Testis (tissue), 2 donors: ENCODE measurements at regions not wholly inside any gene's neighbourhood (a gene's known extent, or its start where the extent isn't known, plus 50 kb on each side); places are given as distances from the start of the nearest gene placed in this dataset.

Experiments
- DNase-seq: peaks from one replicate; pipeline ENCODE4 v3.0.0-alpha.2; 2019
- H3K27ac ChIP-seq, 2 donors: fragments of 200-600 bp; sonication (generic); one replicate each; pipeline ENCODE4 v1.5.1; 2019
- H3K27me3 ChIP-seq: fragments of 200-600 bp; sonication (generic); one replicate; pipeline ENCODE4 v1.5.1; 2019
- H3K36me3 ChIP-seq: fragments of 200-600 bp; sonication (generic); one replicate; pipeline ENCODE4 v1.5.1; 2017; ENCODE audit warnings: low read depth; ENCODE audit errors: missing control alignments
- H3K4me1 ChIP-seq: fragments of 200-600 bp; sonication (generic); one replicate; pipeline ENCODE4 v1.5.1; 2019
- H3K4me3 ChIP-seq, 2 donors: fragments of 200-600 bp; sonication (generic); one replicate each; pipeline ENCODE4 v1.5.1; 2017 to 2019
- H3K9me3 ChIP-seq: fragments of 200-600 bp; sonication (generic); one replicate; pipeline ENCODE4 v1.5.1; 2017
- POLR2A ChIP-seq: fragments of 450-650 bp; IDR thresholded peaks from one replicate; pipeline ENCODE4 v1.6.1; 2017; ENCODE audit warnings: antibody characterized with exemption, mild to moderate bottlenecking, moderate library complexity
- WGBS, 2 donors: methylation state at CpG; one replicate each; pipeline ENCODE4 v1.1.5; 2018; 5-methylcytosine and 5-hydroxymethylcytosine counted together
- intact Hi-C: fragments of 100-400 bp; cut with DNase I; formaldehyde crosslinking; loops from one replicate; pipeline ENCODE4 v1.15.1; 2023; ENCODE audit warnings: low total_unique reads
- TF ChIP-seq, protein P1 (sequence below), 3 experiments: fragments of 450-650 bp in 2 of 3; fragments of 200-600 bp in 1 of 3; sonication (generic) in 1 of 3; IDR thresholded peaks; one replicate each; pipeline ENCODE4 v1.5.1; 2016 to 2019; ENCODE audit warnings: antibody characterized with exemption in 3 of 3, mild to moderate bottlenecking in 2 of 3, moderate library complexity in 1 of 3

- intact Hi-C loops: no loop called here
- no peaks in the 10 kb centered on the region for H3K36me3 ChIP-seq
- no peaks in the 10 kb centered on the region for H3K4me1 ChIP-seq
- TF ChIP-seq POLR2A: no peak
- TF ChIP-seq, protein P1, sequence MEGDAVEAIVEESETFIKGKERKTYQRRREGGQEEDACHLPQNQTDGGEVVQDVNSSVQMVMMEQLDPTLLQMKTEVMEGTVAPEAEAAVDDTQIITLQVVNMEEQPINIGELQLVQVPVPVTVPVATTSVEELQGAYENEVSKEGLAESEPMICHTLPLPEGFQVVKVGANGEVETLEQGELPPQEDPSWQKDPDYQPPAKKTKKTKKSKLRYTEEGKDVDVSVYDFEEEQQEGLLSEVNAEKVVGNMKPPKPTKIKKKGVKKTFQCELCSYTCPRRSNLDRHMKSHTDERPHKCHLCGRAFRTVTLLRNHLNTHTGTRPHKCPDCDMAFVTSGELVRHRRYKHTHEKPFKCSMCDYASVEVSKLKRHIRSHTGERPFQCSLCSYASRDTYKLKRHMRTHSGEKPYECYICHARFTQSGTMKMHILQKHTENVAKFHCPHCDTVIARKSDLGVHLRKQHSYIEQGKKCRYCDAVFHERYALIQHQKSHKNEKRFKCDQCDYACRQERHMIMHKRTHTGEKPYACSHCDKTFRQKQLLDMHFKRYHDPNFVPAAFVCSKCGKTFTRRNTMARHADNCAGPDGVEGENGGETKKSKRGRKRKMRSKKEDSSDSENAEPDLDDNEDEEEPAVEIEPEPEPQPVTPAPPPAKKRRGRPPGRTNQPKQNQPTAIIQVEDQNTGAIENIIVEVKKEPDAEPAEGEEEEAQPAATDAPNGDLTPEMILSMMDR (IDR thresholded peaks at IDR 0.05): no peak
- H3K27ac ChIP-seq: no peak overlapping the region
- H3K4me3 ChIP-seq: no peak overlapping the region
- no peaks in the 10 kb centered on the region for H3K27me3 ChIP-seq
- 85 to 91% methylated on average over 7 of the region's 7 CpGs for WGBS, 2 donors
- H3K9me3 ChIP-seq: no peaks in the 10 kb centered on the region
- DNase-seq: no peak
Observed at GRCh38 chr2:41678639-41679038, 369.2 kb upstream of the PKDCC start.

DNA sequence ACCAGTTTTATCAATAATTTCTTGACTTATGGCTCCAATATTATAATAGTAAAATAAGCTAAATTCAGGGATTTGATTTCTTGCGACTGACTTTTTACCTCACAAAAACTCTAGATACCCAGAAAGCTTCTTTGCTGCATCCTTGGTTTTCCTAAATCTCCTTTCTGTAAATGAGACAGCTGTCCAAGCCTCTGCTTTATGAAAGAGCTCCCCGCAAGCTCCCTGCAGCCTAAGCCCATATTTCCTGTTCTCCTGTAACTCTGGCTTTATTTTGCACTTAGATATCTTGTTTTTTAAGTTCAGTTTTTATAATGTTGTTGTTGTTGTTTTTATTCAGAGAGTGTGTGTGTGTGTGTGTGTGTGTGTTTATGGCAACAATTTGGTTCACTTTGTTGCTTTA is 361.7 kb upstream of the PKDCC start:
- H3K9me3 ChIP-seq: no peaks in the 10 kb centered on the region
- no peaks in the 10 kb centered on the region for H3K4me1 ChIP-seq
- 87 to 94% methylated on average over 2 of the region's 2 CpGs for whole genome bisulfite sequencing, 2 donors
- no peak overlapping the region for H3K4me3 ChIP-seq
- H3K36me3 ChIP-seq: no peaks in the 10 kb centered on the region
- H3K27ac ChIP-seq: no peak overlapping the region
- H3K27me3 ChIP-seq: no peaks in the 10 kb centered on the region
- no peak for DNase-seq
- no peak for TF ChIP-seq POLR2A
- intact Hi-C loops: no loop called here

DNA sequence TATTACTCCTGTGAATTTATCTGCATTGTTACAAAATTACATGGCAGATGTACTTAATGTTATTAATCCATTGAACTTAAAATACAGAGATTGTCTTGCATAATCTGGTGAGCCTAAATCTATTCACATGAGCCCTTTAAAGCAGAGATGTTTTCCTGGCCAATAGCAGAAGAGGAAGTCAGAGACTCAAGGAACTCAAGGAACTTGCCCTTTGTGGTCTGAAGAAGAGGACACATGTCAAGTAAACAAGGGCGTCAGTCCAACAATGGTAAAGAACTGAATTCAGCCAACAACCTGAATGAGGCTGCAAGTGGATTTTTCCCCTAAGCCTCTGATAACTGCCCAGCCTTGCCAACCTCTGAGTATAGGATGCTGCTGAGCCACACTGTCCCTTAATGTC is 356.3 kb upstream of the PKDCC start:
- Histone ChIP-seq H3K27ac (no peak overlapping the region), H3K27me3 (no peaks in the 10 kb centered on the region), H3K4me1 (no peaks in the 10 kb centered on the region), H3K9me3 (no peaks in the 10 kb centered on the region), H3K4me3 (no peak overlapping the region), H3K36me3 (no peaks in the 10 kb centered on the region)
- intact Hi-C loops: loop anchor here (10.0 kb wide), 1 partner anchor 277 kb away; no protein-coding TSS in a partner anchor
- 84 to 90% methylated on average over 1 of the region's 1 CpG for WGBS, 2 donors
- no peak for TF ChIP-seq POLR2A
- TF ChIP-seq, protein P1 (IDR thresholded peaks at IDR 0.05): no peak
- no peak for DNase-seq

- Histone ChIP-seq H3K27me3 (no peaks in the 10 kb centered on the region), H3K9me3 (no peaks in the 10 kb centered on the region), H3K4me3 (no peak overlapping the region), H3K27ac (no peak overlapping the region), H3K36me3 (no peaks in the 10 kb centered on the region), H3K4me1 (peaks cover 11% of the 10 kb centered on the region)
- TF ChIP-seq, protein P1 (IDR thresholded peaks at IDR 0.05): no peak
- no peak for DNase-seq
- intact Hi-C loops: loop anchor here (10.0 kb wide), 1 partner anchor 280 kb away; no protein-coding TSS in a partner anchor
- WGBS, 2 donors: 85 to 88% methylated on average over 4 of the region's 4 CpGs
Observed at GRCh38 chr2:41694536-41695049, 353.2 kb upstream of the PKDCC start.

GRCh38 chr2:41695198-41696113 is 352.4 kb upstream of the PKDCC start:
- Histone ChIP-seq H3K27me3 (no peaks in the 10 kb centered on the region), H3K9me3 (no peaks in the 10 kb centered on the region), H3K36me3 (no peaks in the 10 kb centered on the region), H3K4me1 (peaks cover 11% of the 10 kb centered on the region), H3K27ac (no peak overlapping the region), H3K4me3 (no peak overlapping the region)
- 75 to 78% methylated on average over 8 of the region's 8 CpGs for WGBS, 2 donors
- peak; percentile 38 for DNase-seq
- intact Hi-C loops: loop anchor here (10.0 kb wide), 1 partner anchor 281 kb away; no protein-coding TSS in a partner anchor
- TF ChIP-seq POLR2A: no peak
- TF ChIP-seq, protein P1 (IDR thresholded peaks at IDR 0.05): peak in 2 of 3 experiments; percentile 25 to 45
